ENCODE measurements at regions not wholly inside any gene's neighbourhood (a gene's known extent, or its start where the extent isn't known, plus 50 kb on each side); places are given as distances from the start of the nearest gene placed in this dataset.

- H3K4me1 Mint-ChIP-seq = no peaks in the 10 kb centered on the region
- peaks cover 2% of the 10 kb centered on the region for H3K9me3 Mint-ChIP-seq
- no peak for ATAC-seq (ENCODE audit: low read depth)
Observed at GRCh38 chr3:80086426-80086825, 318.6 kb upstream of the ROBO1 start.

GRCh38 chr3:80079886-80080285 lies 312.1 kb upstream of the ROBO1 start:
- no peak for DNase-seq (ENCODE audit: low spot score in 2 of 2)
- H3K4me1 Mint-ChIP-seq = no peaks in the 10 kb centered on the region
- ATAC-seq (ENCODE audit: low read depth) = no peak

More at GRCh38 chr3:80086426-80086825, 318.6 kb upstream of the ROBO1 start:
- H3K36me3 Mint-ChIP-seq = no peaks in the 10 kb centered on the region
- no peak overlapping the region for H3K4me3 Mint-ChIP-seq
- H3K27me3 Mint-ChIP-seq = no peaks in the 10 kb centered on the region
- H3K27ac Mint-ChIP-seq = no peak overlapping the region
- no peak for DNase-seq (ENCODE audit: low spot score in 2 of 2)

GRCh38 chr3:80068459-80068858 lies 300.7 kb upstream of the ROBO1 start:
- H3K27ac Mint-ChIP-seq = no peak overlapping the region
- DNase-seq (ENCODE audit: low spot score in 2 of 2) = no peak

More at GRCh38 chr3:80079886-80080285, 312.1 kb upstream of the ROBO1 start:
- Mint-ChIP-seq H3K36me3 (no peaks in the 10 kb centered on the region), H3K27ac (no peak overlapping the region), H3K4me3 (no peak overlapping the region), H3K9me3 (peaks cover 7% of the 10 kb centered on the region), H3K27me3 (no peaks in the 10 kb centered on the region)

GRCh38 chr3:80063535-80063934 lies 295.7 kb upstream of the ROBO1 start:
- Mint-ChIP-seq H3K27me3 (no peaks in the 10 kb centered on the region), H3K9me3 (peaks cover 4% of the 10 kb centered on the region), H3K27ac (no peak overlapping the region), H3K36me3 (no peaks in the 10 kb centered on the region), H3K4me1 (no peaks in the 10 kb centered on the region), H3K4me3 (no peak overlapping the region)
- ATAC-seq (ENCODE audit: low read depth) = no peak
- DNase-seq (ENCODE audit: low spot score in 2 of 2) = no peak

More at GRCh38 chr3:80068459-80068858, 300.7 kb upstream of the ROBO1 start:
- no peak for ATAC-seq (ENCODE audit: low read depth)
- no peaks in the 10 kb centered on the region for H3K27me3 Mint-ChIP-seq
- peaks cover 6% of the 10 kb centered on the region for H3K9me3 Mint-ChIP-seq
- no peak overlapping the region for H3K4me3 Mint-ChIP-seq
- no peaks in the 10 kb centered on the region for H3K4me1 Mint-ChIP-seq
- no peaks in the 10 kb centered on the region for H3K36me3 Mint-ChIP-seq

DNA sequence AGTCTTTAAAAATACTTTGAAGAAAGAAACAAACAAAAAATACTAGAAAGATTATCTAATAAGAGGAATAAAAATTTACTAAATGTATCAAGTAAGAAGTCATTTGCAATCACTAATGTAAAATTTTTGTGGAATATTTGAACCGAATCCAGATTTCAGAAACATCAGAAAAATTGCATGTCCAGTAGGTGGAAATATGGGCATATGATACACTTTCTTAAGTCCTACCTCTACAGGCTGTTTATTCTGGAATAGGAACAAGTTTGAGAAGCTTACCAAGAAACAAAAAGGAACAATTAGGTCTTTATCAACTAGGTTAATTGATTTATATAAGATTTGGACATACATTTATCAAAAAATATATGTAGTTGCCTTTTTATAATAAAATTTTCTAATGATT lies 292.9 kb upstream of the ROBO1 start:
- Mint-ChIP-seq H3K27me3 (no peaks in the 10 kb centered on the region), H3K4me1 (no peaks in the 10 kb centered on the region), H3K9me3 (peaks cover 2% of the 10 kb centered on the region), H3K27ac (no peak overlapping the region), H3K4me3 (no peak overlapping the region), H3K36me3 (no peaks in the 10 kb centered on the region)
- ATAC-seq (ENCODE audit: low read depth) = no peak
- DNase-seq (ENCODE audit: low spot score in 2 of 2) = no peak

DNA sequence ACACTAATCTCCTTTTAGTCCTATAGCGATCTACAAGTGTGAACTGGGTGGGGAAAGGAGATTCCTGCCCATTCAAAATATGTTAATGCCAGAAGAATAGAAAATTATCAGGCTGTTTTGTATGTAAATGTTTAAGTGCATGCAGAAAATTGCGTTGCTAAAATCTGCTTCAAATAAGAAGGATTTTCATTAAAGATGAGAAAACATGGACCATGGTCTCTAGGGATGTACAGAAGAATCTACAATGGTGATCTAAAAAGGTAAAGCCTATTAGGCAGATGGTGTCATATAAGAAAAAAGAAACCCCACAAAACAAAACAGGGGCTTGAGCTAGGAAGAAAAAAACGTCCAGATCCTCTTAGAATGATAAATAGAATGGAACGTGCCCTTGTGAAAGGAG lies 287.5 kb upstream of the ROBO1 start:
- peaks cover 6% of the 10 kb centered on the region for H3K9me3 Mint-ChIP-seq
- no peaks in the 10 kb centered on the region for H3K27me3 Mint-ChIP-seq
- H3K27ac Mint-ChIP-seq = no peak overlapping the region
- ATAC-seq (ENCODE audit: low read depth) (no peak), DNase-seq (ENCODE audit: low spot score in 2 of 2) (no peak)
- no peaks in the 10 kb centered on the region for H3K4me1 Mint-ChIP-seq
- H3K4me3 Mint-ChIP-seq = no peak overlapping the region
- no peaks in the 10 kb centered on the region for H3K36me3 Mint-ChIP-seq

GRCh38 chr3:80052271-80052670 lies 284.5 kb upstream of the ROBO1 start:
- Mint-ChIP-seq H3K36me3 (no peaks in the 10 kb centered on the region), H3K4me3 (no peak overlapping the region), H3K27me3 (no peaks in the 10 kb centered on the region), H3K27ac (no peak overlapping the region), H3K4me1 (no peaks in the 10 kb centered on the region), H3K9me3 (peaks cover 4% of the 10 kb centered on the region)
- DNase-seq (ENCODE audit: low spot score in 2 of 2) (no peak), ATAC-seq (ENCODE audit: low read depth) (no peak)

DNA sequence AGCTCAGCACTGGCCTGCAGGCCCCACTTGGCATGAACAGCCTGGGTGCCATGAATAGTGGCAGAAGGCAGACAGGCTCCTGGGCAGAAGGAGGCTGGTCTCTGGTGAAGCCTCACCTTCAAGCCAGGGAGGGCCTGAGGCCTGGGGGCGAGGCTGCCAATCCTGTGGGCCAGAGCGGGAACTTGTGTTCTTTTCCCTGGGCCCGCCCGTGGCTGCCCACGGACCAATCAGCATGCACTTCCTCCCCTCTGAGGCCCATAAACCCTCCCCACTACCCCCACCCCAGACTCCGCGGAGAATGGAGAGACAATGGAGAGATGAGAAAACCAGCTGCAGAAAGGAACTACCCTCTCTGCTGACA lies 283.8 kb upstream of the ROBO1 start:
- ATAC-seq (ENCODE audit: low read depth) = no peak
- Mint-ChIP-seq H3K27me3 (no peaks in the 10 kb centered on the region), H3K4me3 (no peak overlapping the region), H3K9me3 (peaks cover 4% of the 10 kb centered on the region), H3K27ac (no peak overlapping the region), H3K4me1 (no peaks in the 10 kb centered on the region), H3K36me3 (no peaks in the 10 kb centered on the region)
- no peak for DNase-seq (ENCODE audit: low spot score in 2 of 2)

- Mint-ChIP-seq H3K9me3 (peaks cover 4% of the 10 kb centered on the region), H3K36me3 (no peaks in the 10 kb centered on the region), H3K27ac (no peak overlapping the region), H3K4me3 (no peak overlapping the region), H3K27me3 (no peaks in the 10 kb centered on the region), H3K4me1 (no peaks in the 10 kb centered on the region)
- no peak for DNase-seq (ENCODE audit: low spot score in 2 of 2)
- no peak for ATAC-seq (ENCODE audit: low read depth)
Observed at GRCh38 chr3:80050826-80051601, 283.2 kb upstream of the ROBO1 start.

DNA sequence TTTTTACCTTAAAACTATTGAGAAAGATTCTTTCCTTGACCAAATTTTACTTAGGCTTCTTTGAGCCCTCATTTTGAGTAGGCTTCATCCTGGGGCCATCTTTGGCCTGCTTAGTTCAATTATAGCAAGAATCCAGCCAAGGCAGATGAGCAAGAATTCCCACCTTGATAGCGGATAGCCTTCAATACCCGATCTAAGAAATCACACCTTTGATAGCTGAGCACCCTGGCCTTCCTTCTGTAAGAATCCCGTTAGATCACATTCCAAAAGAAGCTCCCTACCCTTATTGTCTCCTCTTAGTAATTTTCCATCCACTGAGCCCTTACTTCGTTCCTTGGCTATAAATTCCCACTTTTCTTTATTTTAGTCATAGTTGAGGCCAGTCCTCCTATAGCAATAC lies 275.4 kb upstream of the ROBO1 start:
- DNase-seq (ENCODE audit: low spot score in 2 of 2) = no peak
- ATAC-seq (ENCODE audit: low read depth) = no peak
- Mint-ChIP-seq H3K4me3 (no peak overlapping the region), H3K9me3 (peaks cover 1% of the 10 kb centered on the region), H3K4me1 (no peaks in the 10 kb centered on the region), H3K27me3 (no peaks in the 10 kb centered on the region), H3K36me3 (no peaks in the 10 kb centered on the region), H3K27ac (no peak overlapping the region)

DNA sequence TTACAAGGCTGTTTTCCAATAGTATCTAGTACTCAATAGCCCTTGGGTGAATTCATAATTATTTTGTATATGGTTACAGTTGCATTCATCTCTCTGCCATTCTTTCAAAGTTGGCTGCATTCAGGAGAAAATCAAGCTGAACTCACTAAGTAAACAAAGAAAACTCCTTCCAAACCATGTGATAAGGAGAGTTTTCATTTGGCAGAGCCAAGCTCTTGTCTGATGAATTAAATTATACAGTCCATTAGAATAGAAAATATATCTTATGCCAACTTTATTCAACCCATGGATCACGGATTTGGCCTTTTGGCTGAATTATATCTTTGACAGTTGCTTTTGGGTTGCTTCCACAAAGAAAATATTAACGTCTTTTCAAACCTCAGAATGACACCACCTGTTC lies 272.3 kb upstream of the ROBO1 start:
- H3K4me3 Mint-ChIP-seq = no peak overlapping the region
- H3K27ac Mint-ChIP-seq = no peak overlapping the region
- H3K9me3 Mint-ChIP-seq = peaks cover 4% of the 10 kb centered on the region
- DNase-seq (ENCODE audit: low spot score in 2 of 2) (no peak), ATAC-seq (ENCODE audit: low read depth) (no peak)
- no peaks in the 10 kb centered on the region for H3K36me3 Mint-ChIP-seq
- no peaks in the 10 kb centered on the region for H3K27me3 Mint-ChIP-seq
- no peaks in the 10 kb centered on the region for H3K4me1 Mint-ChIP-seq

DNA sequence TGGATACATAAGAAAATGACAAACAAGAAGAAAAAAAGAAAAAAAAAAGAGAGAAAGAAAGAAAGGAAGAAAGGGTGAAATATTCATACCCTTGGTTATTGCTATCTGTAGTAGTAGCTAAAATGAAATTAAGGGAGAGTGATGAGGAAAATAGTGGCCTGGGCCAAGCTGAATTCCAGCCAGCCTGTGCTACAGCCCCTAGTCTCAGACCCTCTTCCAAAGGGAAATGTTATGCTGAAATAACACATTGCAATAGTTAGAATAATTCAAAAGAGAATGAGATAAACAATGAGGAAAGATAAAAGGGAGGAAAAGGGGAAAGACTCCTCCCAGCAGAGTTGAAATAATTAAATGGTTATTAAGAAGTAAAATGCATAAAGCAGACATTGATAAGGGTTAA lies 268.4 kb upstream of the ROBO1 start:
- H3K9me3 Mint-ChIP-seq = peaks cover 4% of the 10 kb centered on the region
- ATAC-seq (ENCODE audit: low read depth) (no peak), DNase-seq (ENCODE audit: low spot score in 2 of 2) (no peak)
- H3K27ac Mint-ChIP-seq = no peak overlapping the region
- no peaks in the 10 kb centered on the region for H3K36me3 Mint-ChIP-seq
- H3K4me1 Mint-ChIP-seq = no peaks in the 10 kb centered on the region
- H3K4me3 Mint-ChIP-seq = no peak overlapping the region
- no peaks in the 10 kb centered on the region for H3K27me3 Mint-ChIP-seq

DNA sequence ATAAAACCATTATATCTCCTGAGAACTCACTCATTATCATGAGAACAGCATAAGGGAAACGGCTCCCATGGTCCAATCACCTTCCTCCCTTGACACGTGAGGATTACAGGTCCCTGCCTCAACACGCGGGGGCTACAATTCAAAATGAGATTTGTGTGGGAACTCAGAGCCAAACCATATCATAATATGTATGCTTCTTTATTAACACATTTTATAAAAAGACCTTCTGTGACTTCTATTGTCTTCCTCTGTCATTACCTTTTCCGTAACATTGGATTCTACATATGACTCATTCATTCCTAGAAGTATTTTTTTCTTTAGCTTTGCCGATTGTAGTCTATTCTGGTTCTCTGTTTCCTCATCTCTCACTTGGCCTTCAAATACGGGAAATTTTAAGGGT lies 267.2 kb upstream of the ROBO1 start:
- Mint-ChIP-seq H3K9me3 (peaks cover 4% of the 10 kb centered on the region), H3K36me3 (no peaks in the 10 kb centered on the region), H3K27ac (no peak overlapping the region), H3K4me1 (no peaks in the 10 kb centered on the region), H3K4me3 (no peak overlapping the region), H3K27me3 (no peaks in the 10 kb centered on the region)
- DNase-seq (ENCODE audit: low spot score in 2 of 2) (no peak), ATAC-seq (ENCODE audit: low read depth) (no peak)

DNA sequence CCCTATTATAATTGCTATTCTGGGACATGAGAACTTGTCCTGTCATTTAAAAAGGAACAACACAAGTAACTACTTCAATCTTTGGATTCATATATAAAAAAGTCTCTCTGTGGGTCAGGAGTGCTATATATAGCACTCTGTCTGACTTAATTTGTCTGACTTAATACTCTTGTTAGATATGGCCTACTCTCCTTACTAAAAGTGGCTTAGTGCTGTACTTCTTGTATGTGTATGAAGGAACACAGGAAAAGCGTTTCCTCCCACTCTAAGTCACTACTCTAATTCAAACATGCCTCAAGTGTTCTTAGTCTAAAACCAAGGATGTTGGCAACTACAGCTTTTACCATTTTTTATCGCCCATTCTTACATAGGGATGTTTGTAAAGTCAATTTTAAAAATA lies 255.2 kb upstream of the ROBO1 start:
- Mint-ChIP-seq H3K9me3 (peaks cover 7% of the 10 kb centered on the region), H3K27me3 (no peaks in the 10 kb centered on the region), H3K4me3 (no peak overlapping the region), H3K27ac (no peak overlapping the region), H3K4me1 (no peaks in the 10 kb centered on the region), H3K36me3 (no peaks in the 10 kb centered on the region)
- ATAC-seq (ENCODE audit: low read depth) = no peak
- DNase-seq (ENCODE audit: low spot score in 2 of 2) = no peak

DNA sequence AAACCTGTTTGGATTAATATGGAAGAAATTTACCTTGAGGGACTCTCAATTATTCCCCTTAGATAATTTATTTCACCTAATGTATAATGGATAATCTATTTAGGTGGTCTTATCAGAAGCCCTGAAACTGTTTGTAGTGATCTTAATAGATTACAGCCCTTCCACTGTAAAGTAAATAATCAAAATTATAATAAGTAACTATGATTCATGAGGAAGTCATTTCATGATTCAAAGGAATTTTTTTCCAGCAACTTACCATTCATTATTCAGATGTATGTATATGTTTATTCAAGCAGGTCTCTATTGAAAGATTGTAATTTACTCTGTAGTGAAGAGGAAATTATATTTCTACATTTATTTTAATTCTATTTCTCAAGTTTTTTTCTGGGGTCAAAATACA lies 250.6 kb upstream of the ROBO1 start:
- H3K4me1 Mint-ChIP-seq = no peaks in the 10 kb centered on the region
- no peak overlapping the region for H3K27ac Mint-ChIP-seq
- DNase-seq (ENCODE audit: low spot score in 2 of 2) (no peak), ATAC-seq (ENCODE audit: low read depth) (no peak)
- no peak overlapping the region for H3K4me3 Mint-ChIP-seq
- H3K9me3 Mint-ChIP-seq = peaks cover 6% of the 10 kb centered on the region
- no peaks in the 10 kb centered on the region for H3K36me3 Mint-ChIP-seq
- H3K27me3 Mint-ChIP-seq = no peaks in the 10 kb centered on the region
